ENCODE measurements at regions not wholly inside any gene's neighbourhood (a gene's known extent, or its start where the extent isn't known, plus 50 kb on each side); places are given as distances from the start of the nearest gene placed in this dataset.

GRCh38 chr6:112877134-112878100 is 530.3 kb downstream of the RFPL4B start:
- H3K4me3 ChIP-seq, result no peak overlapping the region
- H3K4me1 ChIP-seq, result peaks cover 6% of the 10 kb centered on the region
- no peaks in the 10 kb centered on the region for H3K36me3 ChIP-seq
- H3K27ac ChIP-seq (replicated peaks), result peak overlapping the region; percentile 60
- no peaks in the 10 kb centered on the region for H3K9me3 ChIP-seq (replicated peaks)
- no peaks in the 10 kb centered on the region for H3K27me3 ChIP-seq (ENCODE audit: low read depth)
- DNase-seq, result no peak
- TF ChIP-seq CTCF (IDR thresholded peaks at IDR 0.05; ENCODE audit: borderline replicate concordance), result no peak
- intact Hi-C loops (cut with micrococcal nuclease), result no loop called here

GRCh38 chr6:112879920-112880413 is 532.8 kb downstream of the RFPL4B start:
- H3K4me3 ChIP-seq, result no peak overlapping the region
- no peaks in the 10 kb centered on the region for H3K9me3 ChIP-seq (replicated peaks)
- intact Hi-C loops (cut with micrococcal nuclease), result no loop called here
- peak; percentile 13 for DNase-seq
- no peak for TF ChIP-seq CTCF (IDR thresholded peaks at IDR 0.05; ENCODE audit: borderline replicate concordance)
- H3K27me3 ChIP-seq (ENCODE audit: low read depth), result no peaks in the 10 kb centered on the region
- no peak overlapping the region for H3K27ac ChIP-seq (replicated peaks)
- H3K36me3 ChIP-seq, result no peaks in the 10 kb centered on the region
- peaks cover 6% of the 10 kb centered on the region for H3K4me1 ChIP-seq

GRCh38 chr6:112881027-112881426 is 533.9 kb downstream of the RFPL4B start:
- intact Hi-C loops (cut with micrococcal nuclease), result no loop called here
- no peak overlapping the region for H3K4me3 ChIP-seq
- TF ChIP-seq CTCF (IDR thresholded peaks at IDR 0.05; ENCODE audit: borderline replicate concordance), result no peak
- H3K27me3 ChIP-seq (ENCODE audit: low read depth), result no peaks in the 10 kb centered on the region
- H3K36me3 ChIP-seq, result no peaks in the 10 kb centered on the region
- no peaks in the 10 kb centered on the region for H3K9me3 ChIP-seq (replicated peaks)
- DNase-seq, result no peak
- H3K27ac ChIP-seq (replicated peaks), result no peak overlapping the region
- peaks cover 6% of the 10 kb centered on the region for H3K4me1 ChIP-seq

GRCh38 chr6:112881828-112882780 is 535.0 kb downstream of the RFPL4B start:
- Histone ChIP-seq H3K4me1 (peaks cover 3% of the 10 kb centered on the region), H3K27me3 (ENCODE audit: low read depth) (no peaks in the 10 kb centered on the region), H3K27ac (replicated peaks) (no peak overlapping the region), H3K4me3 (no peak overlapping the region), H3K9me3 (replicated peaks) (no peaks in the 10 kb centered on the region), H3K36me3 (no peaks in the 10 kb centered on the region)
- intact Hi-C loops (cut with micrococcal nuclease), result no loop called here
- DNase-seq, result no peak
- no peak for TF ChIP-seq CTCF (IDR thresholded peaks at IDR 0.05; ENCODE audit: borderline replicate concordance)

- Histone ChIP-seq H3K4me3 (no peak overlapping the region), H3K27me3 (ENCODE audit: low read depth) (no peaks in the 10 kb centered on the region), H3K36me3 (no peaks in the 10 kb centered on the region), H3K27ac (replicated peaks) (no peak overlapping the region), H3K9me3 (replicated peaks) (no peaks in the 10 kb centered on the region), H3K4me1 (no peaks in the 10 kb centered on the region)
- no peak for TF ChIP-seq CTCF (IDR thresholded peaks at IDR 0.05; ENCODE audit: borderline replicate concordance)
- intact Hi-C loops (cut with micrococcal nuclease), result no loop called here
- no peak for DNase-seq
Observed at GRCh38 chr6:112883095-112883494, 536.0 kb downstream of the RFPL4B start.

Measured in left ventricle myocardium inferior (tissue), 1 donor.